ENCODE measurements at regions not wholly inside any gene's neighbourhood (a gene's known extent, or its start where the extent isn't known, plus 50 kb on each side); places are given as distances from the start of the nearest gene placed in this dataset.
A peak's percentile ranks its signal among the peaks of the same experiment; 100 is the strongest.
"Not testable (repeated sequence)": the region's sequence is repeated elsewhere in the genome, so short reads cannot be mapped to it uniquely, and the experiment has no call there.

- DNase-seq, result no peak
These were observed 102.0 kb downstream of the HNMT start for GRCh38 chr2:138066139-138066806.

GRCh38 chr2:138066841-138067240 is 102.6 kb downstream of the HNMT start:
- DNase-seq, result no peak

GRCh38 chr2:138068669-138069068 is 104.4 kb downstream of the HNMT start:
- DNase-seq, result not testable (repeated sequence)

GRCh38 chr2:138071042-138071719 is 106.9 kb downstream of the HNMT start:
- not testable (repeated sequence) for DNase-seq

- peak in 1 of 14 donors; percentile 42 for DNase-seq
These were observed 107.7 kb downstream of the HNMT start for GRCh38 chr2:138071720-138072719.

- peak in 10 of 14 donors; percentile 4 to 89 (median 18) for DNase-seq
These were observed 113.9 kb downstream of the HNMT start for GRCh38 chr2:138078153-138078552.

GRCh38 chr2:138079976-138080375 is 115.7 kb downstream of the HNMT start:
- DNase-seq, result peak in 1 of 14 donors; percentile 56

GRCh38 chr2:138081225-138082073 is 117.2 kb downstream of the HNMT start:
- no peak for DNase-seq

- DNase-seq, result no peak
These were observed 119.9 kb downstream of the HNMT start for GRCh38 chr2:138084206-138084605.

GRCh38 chr2:138085441-138085840 is 121.2 kb downstream of the HNMT start:
- DNase-seq, result not testable (repeated sequence)

- no peak for DNase-seq
These were observed 122.3 kb downstream of the HNMT start for GRCh38 chr2:138086576-138086975.

GRCh38 chr2:138087751-138088593 is 123.7 kb downstream of the HNMT start:
- no peak for DNase-seq

GRCh38 chr2:138090330-138090729 is 126.1 kb downstream of the HNMT start:
- peak in 2 of 14 donors; percentile 9 to 25 for DNase-seq

GRCh38 chr2:138093455-138093854 is 129.2 kb downstream of the HNMT start:
- DNase-seq, result no peak

GRCh38 chr2:138094031-138094430 is 129.8 kb downstream of the HNMT start:
- no peak for DNase-seq

GRCh38 chr2:138095336-138095735 is 131.1 kb downstream of the HNMT start:
- DNase-seq, result no peak

- DNase-seq, result not testable (repeated sequence)
These were observed 135.0 kb downstream of the HNMT start for GRCh38 chr2:138099288-138099687.

- no peak for DNase-seq
These were observed 137.4 kb downstream of the HNMT start for GRCh38 chr2:138101718-138102117.

- DNase-seq, result no peak
These were observed 138.4 kb downstream of the HNMT start for GRCh38 chr2:138102664-138103063.

- DNase-seq, result no peak
These were observed 138.9 kb downstream of the HNMT start for GRCh38 chr2:138103156-138103555.

- no peak for DNase-seq
These were observed 139.8 kb downstream of the HNMT start for GRCh38 chr2:138104071-138104470.

Data from C1 segment of cervical spinal cord (tissue), 14 donors.